Right forelimb (tissue), 1 donor: ENCODE measurements at regions not wholly inside any gene's neighbourhood (a gene's known extent, or its start where the extent isn't known, plus 50 kb on each side); places are given as distances from the start of the nearest gene placed in this dataset.
"Not testable (repeated sequence)": the region's sequence is repeated elsewhere in the genome, so short reads cannot be mapped to it uniquely, and the experiment has no call there.

Source experiments
- DNase-seq: peaks from one replicate; pipeline ENCODE4 v3.0.0-alpha.2; 2018

- no peak for DNase-seq
Measured at GRCh38 chr10:9848278-9848677, 1169.4 kb upstream of the CELF2 start.

- DNase-seq, result no peak
Measured at GRCh38 chr10:9848981-9849380, 1168.7 kb upstream of the CELF2 start.

- no peak for DNase-seq
Measured at GRCh38 chr10:9850415-9850814, 1167.3 kb upstream of the CELF2 start.

GRCh38 chr10:9851808-9852207 is 1165.9 kb upstream of the CELF2 start:
- no peak for DNase-seq

- no peak for DNase-seq
Measured at GRCh38 chr10:9853405-9854355, 1164.0 kb upstream of the CELF2 start.

- not testable (repeated sequence) for DNase-seq
Measured at GRCh38 chr10:9855451-9855850, 1162.2 kb upstream of the CELF2 start.

- no peak for DNase-seq
Measured at GRCh38 chr10:9858816-9859215, 1158.9 kb upstream of the CELF2 start.

- no peak for DNase-seq
Measured at GRCh38 chr10:9860045-9860444, 1157.6 kb upstream of the CELF2 start.

- DNase-seq, result no peak
Measured at GRCh38 chr10:9863559-9864121, 1154.0 kb upstream of the CELF2 start.

- DNase-seq, result no peak
Measured at GRCh38 chr10:9868499-9868898, 1149.2 kb upstream of the CELF2 start.

- DNase-seq, result no peak
Measured at GRCh38 chr10:9869205-9869604, 1148.5 kb upstream of the CELF2 start.

GRCh38 chr10:9869606-9870176 is 1148.0 kb upstream of the CELF2 start:
- DNase-seq, result no peak

GRCh38 chr10:9875353-9875752 is 1142.3 kb upstream of the CELF2 start:
- DNase-seq, result no peak

- DNase-seq, result no peak
Measured at GRCh38 chr10:9877978-9878377, 1139.7 kb upstream of the CELF2 start.

GRCh38 chr10:9878383-9878782 is 1139.3 kb upstream of the CELF2 start:
- no peak for DNase-seq

GRCh38 chr10:9885761-9886160 is 1131.9 kb upstream of the CELF2 start:
- DNase-seq, result no peak

- no peak for DNase-seq
Measured at GRCh38 chr10:9886772-9887171, 1130.9 kb upstream of the CELF2 start.

- no peak for DNase-seq
Measured at GRCh38 chr10:9895453-9895852, 1122.2 kb upstream of the CELF2 start.

GRCh38 chr10:9895981-9896380 is 1121.7 kb upstream of the CELF2 start:
- DNase-seq, result no peak

GRCh38 chr10:9898633-9899395 is 1118.9 kb upstream of the CELF2 start:
- no peak for DNase-seq

GRCh38 chr10:9900751-9901150 is 1116.9 kb upstream of the CELF2 start:
- DNase-seq, result no peak

- DNase-seq, result no peak
Measured at GRCh38 chr10:9901971-9902370, 1115.7 kb upstream of the CELF2 start.

GRCh38 chr10:9910446-9910845 is 1107.2 kb upstream of the CELF2 start:
- DNase-seq, result no peak
